ENCODE measurements at regions not wholly inside any gene's neighbourhood (a gene's known extent, or its start where the extent isn't known, plus 50 kb on each side); places are given as distances from the start of the nearest gene placed in this dataset.

GRCh38 chr2:37579192-37579713, 92.2 kb downstream of the CDC42EP3 start:
- TF ChIP-seq CTCF (IDR thresholded peaks at IDR 0.05) = no peak
- TF ChIP-seq POLR2A (IDR thresholded peaks at IDR 0.05) = no peak

All from transverse colon (tissue), 3 donors.